Ovary (tissue), 3 donors: ENCODE measurements at regions not wholly inside any gene's neighbourhood (a gene's known extent, or its start where the extent isn't known, plus 50 kb on each side); places are given as distances from the start of the nearest gene placed in this dataset.

Source experiments
- CTCF ChIP-seq, 3 donors: fragments of 450-650 bp in 2 of 3; fragments of 200-600 bp in 1 of 3; IDR thresholded peaks; one replicate each; pipeline versions ENCODE4 v1.5.1 to v1.8.0; 2016 to 2022; ENCODE audit warnings: antibody characterized with exemption in 3 of 3, mild to moderate bottlenecking in 1 of 3
- EP300 ChIP-seq: sonication (generic); formaldehyde crosslinking; IDR thresholded peaks from one replicate; pipeline ENCODE4 v1.6.1; 2017; ENCODE audit warnings: antibody characterized with exemption
- POLR2A ChIP-seq: fragments of 450-650 bp; IDR thresholded peaks from one replicate; pipeline ENCODE4 v1.6.1; 2017; ENCODE audit warnings: antibody characterized with exemption, mild to moderate bottlenecking, moderate library complexity
- donor health status: DM: no; HTN: no; CAD: no.

- TF ChIP-seq CTCF (IDR thresholded peaks at IDR 0.05) (no peak), EP300 (no peak), POLR2A (no peak)
These were observed 598.5 kb downstream of the TLR4 start for GRCh38 chr9:118302721-118303120.
